MM.1S (cell line): ENCODE measurements at regions not wholly inside any gene's neighbourhood (a gene's known extent, or its start where the extent isn't known, plus 50 kb on each side); places are given as distances from the start of the nearest gene placed in this dataset.

Experiments used
- CTCF ChIP-seq: fragments of 300-600 bp; sonication (generic); IDR thresholded peaks from 2 replicates; pipeline ENCODE4 v1.5.1; 2016; ENCODE audit warnings: antibody characterized with exemption, low read length, mixed read lengths
- EZH2 ChIP-seq: fragments of 300-600 bp; sonication (generic); optimal IDR thresholded peaks from 2 replicates; pipeline ENCODE3; 2017; ENCODE audit warnings: low read depth, mild to moderate bottlenecking, antibody characterized with exemption, low read length, mixed read lengths
- EZH2phosphoT487 ChIP-seq: fragments of 300-600 bp; sonication (generic); IDR thresholded peaks from 2 replicates; pipeline ENCODE4 v1.6.1; 2018; ENCODE audit warnings: antibody characterized with exemption, low read length

- TF ChIP-seq EZH2 (no peak), CTCF (no peak), EZH2phosphoT487 (no peak)
Measured at GRCh38 chr12:60266381-60266852, 670.6 kb downstream of the SLC16A7 start.
